ENCODE measurements at regions not wholly inside any gene's neighbourhood (a gene's known extent, or its start where the extent isn't known, plus 50 kb on each side); places are given as distances from the start of the nearest gene placed in this dataset.

DNA sequence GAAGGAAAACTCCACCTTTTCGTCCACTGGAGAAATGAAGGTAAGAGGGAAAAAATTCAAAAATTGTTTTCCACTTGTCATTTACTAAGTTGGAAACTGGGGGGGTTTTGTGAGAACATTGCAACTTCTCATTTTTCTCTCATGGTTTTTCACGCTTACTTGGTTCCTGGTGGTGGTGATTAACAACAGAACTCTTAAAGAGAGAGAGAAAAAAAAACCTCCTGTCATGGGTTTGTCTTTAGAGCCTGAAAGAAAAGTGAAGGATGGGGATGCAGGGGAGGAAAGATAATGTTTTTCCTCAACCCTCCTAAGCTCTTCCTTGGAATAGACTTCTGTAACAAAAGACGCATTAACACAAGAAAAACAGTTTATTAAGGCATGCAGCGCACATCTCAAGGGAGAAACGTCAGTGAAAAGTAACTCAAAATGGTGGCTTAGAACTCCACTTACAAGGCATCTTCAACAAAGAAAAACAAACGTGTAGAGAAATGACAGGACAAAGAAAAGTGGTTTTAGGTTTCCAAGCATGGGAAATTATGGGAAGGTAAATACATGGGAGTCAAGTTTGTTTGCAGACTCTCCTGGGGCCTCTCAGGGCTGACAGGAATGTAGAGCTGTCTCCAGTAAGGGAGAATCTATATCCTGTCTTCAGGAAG lies 81.9 kb upstream of the ATF7IP start:
- Histone ChIP-seq H3K27me3 (replicated peaks; ENCODE audit: control insufficient read depth, insufficient read depth, low read length) (no peaks in the 10 kb centered on the region), H3K36me3 (ENCODE audit: control insufficient read depth, insufficient read depth, low read length) (no peaks in the 10 kb centered on the region), H3K4me3 (replicated peaks; ENCODE audit: low read depth, low read length) (peak overlapping the region; percentile 38)
- no peak for TF ChIP-seq CTCF (IDR thresholded peaks at IDR 0.05; ENCODE audit: insufficient read depth, low read length, poor library complexity, severe bottlenecking)
- peak; percentile 77 for DNase-seq (ENCODE audit: extremely low read depth, insufficient read length)

- DNase-seq (ENCODE audit: extremely low read depth, insufficient read length) = peak; percentile 72
- peak; percentile 42 for TF ChIP-seq CTCF (IDR thresholded peaks at IDR 0.05; ENCODE audit: insufficient read depth, low read length, poor library complexity, severe bottlenecking)
- no peaks in the 10 kb centered on the region for H3K36me3 ChIP-seq (ENCODE audit: control insufficient read depth, insufficient read depth, low read length)
- H3K4me3 ChIP-seq (replicated peaks; ENCODE audit: low read depth, low read length) = peak overlapping the region; percentile 38
- H3K27me3 ChIP-seq (replicated peaks; ENCODE audit: control insufficient read depth, insufficient read depth, low read length) = no peaks in the 10 kb centered on the region
These were observed 81.2 kb upstream of the ATF7IP start for GRCh38 chr12:14284184-14284722.

GRCh38 chr12:14289601-14290000 lies 75.9 kb upstream of the ATF7IP start:
- Histone ChIP-seq H3K36me3 (ENCODE audit: control insufficient read depth, insufficient read depth, low read length) (no peaks in the 10 kb centered on the region), H3K4me3 (replicated peaks; ENCODE audit: low read depth, low read length) (no peak overlapping the region), H3K27me3 (replicated peaks; ENCODE audit: control insufficient read depth, insufficient read depth, low read length) (no peaks in the 10 kb centered on the region)
- no peak for DNase-seq (ENCODE audit: extremely low read depth, insufficient read length)
- no peak for TF ChIP-seq CTCF (IDR thresholded peaks at IDR 0.05; ENCODE audit: insufficient read depth, low read length, poor library complexity, severe bottlenecking)

- Histone ChIP-seq H3K36me3 (ENCODE audit: control insufficient read depth, insufficient read depth, low read length) (no peaks in the 10 kb centered on the region), H3K27me3 (replicated peaks; ENCODE audit: control insufficient read depth, insufficient read depth, low read length) (no peaks in the 10 kb centered on the region), H3K4me3 (replicated peaks; ENCODE audit: low read depth, low read length) (no peak overlapping the region)
- DNase-seq (ENCODE audit: extremely low read depth, insufficient read length) = no peak
- no peak for TF ChIP-seq CTCF (IDR thresholded peaks at IDR 0.05; ENCODE audit: insufficient read depth, low read length, poor library complexity, severe bottlenecking)
These were observed 74.5 kb upstream of the ATF7IP start for GRCh38 chr12:14290951-14291350.

- no peak for TF ChIP-seq CTCF (IDR thresholded peaks at IDR 0.05; ENCODE audit: insufficient read depth, low read length, poor library complexity, severe bottlenecking)
- no peak for DNase-seq (ENCODE audit: extremely low read depth, insufficient read length)
- H3K4me3 ChIP-seq (replicated peaks; ENCODE audit: low read depth, low read length) = no peak overlapping the region
- no peaks in the 10 kb centered on the region for H3K27me3 ChIP-seq (replicated peaks; ENCODE audit: control insufficient read depth, insufficient read depth, low read length)
- no peaks in the 10 kb centered on the region for H3K36me3 ChIP-seq (ENCODE audit: control insufficient read depth, insufficient read depth, low read length)
These were observed 61.8 kb upstream of the ATF7IP start for GRCh38 chr12:14303661-14304155.
